Natural killer cell (primary cell): ENCODE measurements at regions not wholly inside any gene's neighbourhood (a gene's known extent, or its start where the extent isn't known, plus 50 kb on each side); places are given as distances from the start of the nearest gene placed in this dataset.
"Not testable (repeated sequence)": the region's sequence is repeated elsewhere in the genome, so short reads cannot be mapped to it uniquely, and the experiment has no call there.

ENCODE experiments used
- ATAC-seq, 3 donors: fragments of 150-1000 bp in 2 of 3; fragments of 200-7000 bp in 1 of 3; cut with Tn5 transposase; 1 replicate in 1 of 3; 2 replicates in 2 of 3; pipeline ENCODE4 v1.10.0; 2021; ENCODE audit warnings: mild to moderate bottlenecking in 2 of 3, moderate library complexity in 2 of 3
- DNase-seq, 2 donors: peaks; one replicate each; pipeline versions ENCODE4 v3.0.0 to v3.0.0-alpha.2; 2013 to 2021; ENCODE audit warnings: mixed read lengths in 1 of 2
- H3K27ac ChIP-seq: one replicate; pipeline ENCODE4 v1.5.1; 2013; ENCODE audit warnings: mild to moderate bottlenecking, low read length
- H3K27me3 ChIP-seq: one replicate; pipeline ENCODE4 v1.6.1; 2013; ENCODE audit warnings: low read length; ENCODE audit not compliant: control insufficient read depth, insufficient read depth
- H3K36me3 ChIP-seq: one replicate; pipeline ENCODE4 v1.6.1; 2013; ENCODE audit warnings: low read length; ENCODE audit not compliant: control insufficient read depth, insufficient read depth
- H3K4me1 ChIP-seq: one replicate; pipeline ENCODE4 v1.6.1; 2013; ENCODE audit warnings: low read length; ENCODE audit not compliant: control insufficient read depth, insufficient read depth
- H3K4me3 ChIP-seq: one replicate; pipeline ENCODE4 v1.5.1; 2013; ENCODE audit warnings: low read length
- H3K9me3 ChIP-seq: one replicate; pipeline ENCODE4 v1.6.1; 2013; ENCODE audit warnings: low read length; ENCODE audit not compliant: control insufficient read depth, insufficient read depth
- H3K27ac Mint-ChIP-seq, 2 donors: one replicate each; pipeline ENCODE4 v1.8.0; 2022; ENCODE audit warnings: mild to moderate bottlenecking in 2 of 2, mixed read lengths in 2 of 2, moderate library complexity in 1 of 2
- H3K27me3 Mint-ChIP-seq, 2 donors: one replicate each; pipeline ENCODE4 v1.8.0; 2022; ENCODE audit warnings: low read depth in 2 of 2, mixed read lengths in 2 of 2
- H3K36me3 Mint-ChIP-seq: one replicate; pipeline ENCODE4 v1.8.0; 2022; ENCODE audit warnings: mixed read lengths
- H3K4me1 Mint-ChIP-seq, 2 donors: one replicate each; pipeline ENCODE4 v1.8.0; 2022; ENCODE audit warnings: mixed read lengths in 2 of 2
- H3K4me3 Mint-ChIP-seq: one replicate; pipeline ENCODE4 v1.8.0; 2022; ENCODE audit warnings: mild to moderate bottlenecking, moderate library complexity, mixed read lengths
- H3K9me3 Mint-ChIP-seq, 2 donors: one replicate each; pipeline ENCODE4 v1.8.0; 2022; ENCODE audit warnings: mixed read lengths in 2 of 2
- WGBS: methylation state at CpG from one replicate; pipeline ENCODE4 v1.1.7; 2013; ENCODE audit warnings: missing lambda C conversion rate; ENCODE audit not compliant: insufficient coverage; 5-methylcytosine and 5-hydroxymethylcytosine counted together
- intact Hi-C: fragments of 100-400 bp; cut with micrococcal nuclease; formaldehyde crosslinking; loops from one replicate; pipeline ENCODE4 v1.14.2; 2022
- TF ChIP-seq, protein P1 (sequence below): fragments of 200-600 bp; IDR thresholded peaks from one replicate; pipeline ENCODE4 v1.8.0; 2022; ENCODE audit warnings: antibody characterized with exemption

DNA sequence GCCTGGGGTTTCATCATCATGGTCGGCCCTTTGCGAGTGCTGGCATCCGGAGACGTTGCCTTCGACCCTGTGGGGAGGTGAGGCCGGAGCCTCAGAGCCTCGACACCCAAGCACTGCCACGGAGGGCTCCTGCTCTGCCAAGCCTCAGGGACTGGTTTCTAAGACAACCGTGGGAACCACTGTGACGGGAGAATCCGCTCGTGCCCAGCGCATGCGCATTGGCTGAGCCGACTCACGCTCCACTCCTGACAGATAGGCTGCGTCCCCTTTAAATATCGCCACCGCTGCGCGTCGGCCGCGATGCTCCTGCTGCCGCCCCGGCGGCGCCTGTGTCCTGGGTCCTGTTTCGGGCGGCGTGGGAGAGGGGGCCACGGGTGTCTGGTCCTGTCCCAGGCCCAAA lies 690.6 kb upstream of the TPTE start:
- H3K27ac Mint-ChIP-seq, H3K9me3 ChIP-seq, H3K4me3 ChIP-seq, H3K36me3 Mint-ChIP-seq, H3K27me3 ChIP-seq, H3K4me1 ChIP-seq, H3K9me3 Mint-ChIP-seq, DNase-seq, H3K36me3 ChIP-seq, intact Hi-C loops, H3K27ac ChIP-seq, H3K4me3 Mint-ChIP-seq, ATAC-seq, H3K4me1 Mint-ChIP-seq, H3K27me3 Mint-ChIP-seq: not testable (repeated sequence)
- WGBS: no CpG with 5 or more reads among the region's 32 CpGs

- H3K27ac ChIP-seq, H3K36me3 Mint-ChIP-seq, H3K27me3 Mint-ChIP-seq, H3K4me3 ChIP-seq, ATAC-seq, H3K27me3 ChIP-seq, intact Hi-C loops, H3K4me3 Mint-ChIP-seq, H3K36me3 ChIP-seq, H3K9me3 Mint-ChIP-seq, DNase-seq, H3K9me3 ChIP-seq, H3K27ac Mint-ChIP-seq, H3K4me1 Mint-ChIP-seq, H3K4me1 ChIP-seq: not testable (repeated sequence)
- 77% methylated on average over 6 of the region's 18 CpGs for WGBS
Observed at GRCh38 chr21:9832751-9833150, 688.6 kb upstream of the TPTE start.

- H3K4me3 Mint-ChIP-seq, intact Hi-C loops, H3K27me3 Mint-ChIP-seq, H3K36me3 Mint-ChIP-seq, H3K27ac Mint-ChIP-seq, H3K27ac ChIP-seq, DNase-seq, H3K4me1 Mint-ChIP-seq, ATAC-seq, H3K27me3 ChIP-seq, H3K4me3 ChIP-seq, H3K4me1 ChIP-seq, H3K36me3 ChIP-seq: not testable (repeated sequence)
- WGBS: 80% methylated on average over 16 of the region's 33 CpGs
- peaks cover 8 to 11% of the 10 kb centered on the region in 2 donors for H3K9me3 Mint-ChIP-seq
- peaks cover 23% of the 10 kb centered on the region for H3K9me3 ChIP-seq
Observed at GRCh38 chr21:9836547-9836946, 684.8 kb upstream of the TPTE start.

DNA sequence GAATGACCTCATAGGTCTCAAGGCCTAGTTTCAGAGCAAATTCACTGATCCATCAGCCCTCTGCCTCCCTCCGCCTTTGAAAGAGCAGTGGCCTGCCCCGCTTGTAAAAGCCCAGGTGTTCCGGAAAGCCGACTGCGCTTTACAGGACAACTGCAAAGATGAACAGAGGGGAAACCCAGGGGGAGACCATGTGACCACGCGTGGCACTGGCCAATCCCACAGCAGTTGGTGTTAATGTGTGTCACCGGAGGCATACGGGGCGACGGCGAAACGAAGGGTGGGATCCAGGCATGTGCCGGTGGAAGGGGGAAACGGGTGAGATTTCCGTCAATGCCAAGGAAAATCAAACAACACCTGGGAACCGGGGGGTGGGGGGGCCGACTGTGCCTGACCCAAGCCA lies 684.4 kb upstream of the TPTE start:
- DNase-seq, H3K27me3 Mint-ChIP-seq, H3K27ac Mint-ChIP-seq, H3K4me1 Mint-ChIP-seq, H3K4me3 Mint-ChIP-seq, H3K36me3 Mint-ChIP-seq, H3K4me1 ChIP-seq, H3K27ac ChIP-seq, intact Hi-C loops, ATAC-seq, H3K36me3 ChIP-seq, H3K27me3 ChIP-seq, H3K4me3 ChIP-seq: not testable (repeated sequence)
- peaks cover 23% of the 10 kb centered on the region for H3K9me3 ChIP-seq
- peaks cover 10 to 12% of the 10 kb centered on the region in 2 donors for H3K9me3 Mint-ChIP-seq
- 90% methylated on average over 17 of the region's 18 CpGs for WGBS

GRCh38 chr21:9837526-9837925 lies 683.9 kb upstream of the TPTE start:
- H3K36me3 ChIP-seq, H3K27me3 ChIP-seq, H3K27ac Mint-ChIP-seq, ATAC-seq, DNase-seq, intact Hi-C loops, H3K27me3 Mint-ChIP-seq, H3K4me3 ChIP-seq, H3K36me3 Mint-ChIP-seq, H3K27ac ChIP-seq, H3K4me1 Mint-ChIP-seq, H3K4me3 Mint-ChIP-seq, H3K4me1 ChIP-seq: not testable (repeated sequence)
- H3K9me3 Mint-ChIP-seq: peaks cover 10 to 14% of the 10 kb centered on the region in 2 donors
- H3K9me3 ChIP-seq: peaks cover 23% of the 10 kb centered on the region
- WGBS: 81% methylated on average over 21 of the region's 21 CpGs

DNA sequence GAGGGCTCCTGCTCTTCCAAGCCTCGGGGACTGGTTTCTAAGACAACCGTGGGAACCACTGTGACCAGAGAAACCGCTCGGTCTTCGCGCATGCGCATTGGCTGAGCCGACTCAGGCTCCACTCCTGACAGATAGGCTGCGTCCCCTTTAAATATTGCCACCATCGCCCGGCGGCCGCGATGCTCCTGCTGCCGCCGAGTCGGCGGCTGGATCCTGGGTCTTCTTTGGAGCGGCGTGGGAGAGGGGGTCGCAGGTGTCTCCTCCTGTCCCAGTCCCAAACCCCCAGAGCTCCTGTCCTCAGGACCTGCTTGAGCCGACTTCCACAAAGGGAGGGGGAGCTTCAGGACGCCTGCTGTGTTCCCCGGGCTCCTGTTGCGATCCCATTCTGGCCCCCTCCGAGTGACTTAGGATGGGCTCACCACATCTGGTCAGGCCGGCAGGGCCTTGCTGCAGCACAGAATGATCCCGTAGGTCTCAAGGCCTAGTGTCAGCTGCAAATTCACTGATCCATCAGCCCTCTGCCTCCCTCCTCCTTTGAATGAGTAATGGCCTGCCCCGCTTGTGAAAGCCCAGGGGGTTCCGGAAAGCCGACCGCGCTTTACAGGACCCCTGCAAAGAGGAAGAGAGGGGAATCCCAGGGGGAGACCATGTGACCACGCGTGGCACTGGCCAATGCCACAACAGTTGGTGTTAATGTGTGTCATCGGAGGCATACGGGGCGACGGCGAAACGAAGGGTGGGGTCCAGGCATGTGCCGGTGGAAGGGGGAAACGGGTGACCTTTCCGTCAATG lies 683.2 kb upstream of the TPTE start:
- Histone ChIP-seq H3K4me3 (no peak overlapping the region), H3K27me3 (no peaks in the 10 kb centered on the region), H3K36me3 (no peaks in the 10 kb centered on the region), H3K27ac (no peak overlapping the region), H3K9me3 (peaks cover 25% of the 10 kb centered on the region), H3K4me1 (no peaks in the 10 kb centered on the region)
- Mint-ChIP-seq H3K4me3 (no peak overlapping the region), H3K9me3 (peaks cover 13 to 15% of the 10 kb centered on the region in 2 donors), H3K27ac (no peak overlapping the region), H3K4me1 (no peaks in the 10 kb centered on the region), H3K27me3 (no peaks in the 10 kb centered on the region), H3K36me3 (peaks cover 8% of the 10 kb centered on the region)
- no peak for ATAC-seq
- intact Hi-C loops: no loop called here
- no peak for DNase-seq
- WGBS: 86% methylated on average over 44 of the region's 44 CpGs
- TF ChIP-seq, protein P1, sequence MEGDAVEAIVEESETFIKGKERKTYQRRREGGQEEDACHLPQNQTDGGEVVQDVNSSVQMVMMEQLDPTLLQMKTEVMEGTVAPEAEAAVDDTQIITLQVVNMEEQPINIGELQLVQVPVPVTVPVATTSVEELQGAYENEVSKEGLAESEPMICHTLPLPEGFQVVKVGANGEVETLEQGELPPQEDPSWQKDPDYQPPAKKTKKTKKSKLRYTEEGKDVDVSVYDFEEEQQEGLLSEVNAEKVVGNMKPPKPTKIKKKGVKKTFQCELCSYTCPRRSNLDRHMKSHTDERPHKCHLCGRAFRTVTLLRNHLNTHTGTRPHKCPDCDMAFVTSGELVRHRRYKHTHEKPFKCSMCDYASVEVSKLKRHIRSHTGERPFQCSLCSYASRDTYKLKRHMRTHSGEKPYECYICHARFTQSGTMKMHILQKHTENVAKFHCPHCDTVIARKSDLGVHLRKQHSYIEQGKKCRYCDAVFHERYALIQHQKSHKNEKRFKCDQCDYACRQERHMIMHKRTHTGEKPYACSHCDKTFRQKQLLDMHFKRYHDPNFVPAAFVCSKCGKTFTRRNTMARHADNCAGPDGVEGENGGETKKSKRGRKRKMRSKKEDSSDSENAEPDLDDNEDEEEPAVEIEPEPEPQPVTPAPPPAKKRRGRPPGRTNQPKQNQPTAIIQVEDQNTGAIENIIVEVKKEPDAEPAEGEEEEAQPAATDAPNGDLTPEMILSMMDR: no peak
